Endothelial cell of umbilical vein (primary cell): ENCODE measurements at regions not wholly inside any gene's neighbourhood (a gene's known extent, or its start where the extent isn't known, plus 50 kb on each side); places are given as distances from the start of the nearest gene placed in this dataset.

ENCODE experiments used
- EZH2 ChIP-seq: IDR thresholded peaks from 2 replicates; pipeline ENCODE4 v1.6.1; 2012; ENCODE audit warnings: borderline replicate concordance, low read depth, mild to moderate bottlenecking, moderate library complexity, low read length, inconsistent platforms; ENCODE audit not compliant: severe bottlenecking
- FOS ChIP-seq: IDR thresholded peaks from 2 replicates; pipeline ENCODE4 v1.6.1; 2011; ENCODE audit warnings: mild to moderate bottlenecking, low read length, moderate library complexity, borderline replicate concordance; ENCODE audit not compliant: insufficient read depth
- GATA2 ChIP-seq: IDR thresholded peaks from 2 replicates; pipeline ENCODE4 v1.7.0; 2011; ENCODE audit warnings: low read depth, mild to moderate bottlenecking, moderate library complexity, mixed read lengths, low read length; ENCODE audit not compliant: insufficient read length, insufficient read depth
- MYC ChIP-seq: IDR thresholded peaks from one replicate; pipeline ENCODE4 v1.6.1; 2011; ENCODE audit warnings: mild to moderate bottlenecking, low read depth, low read length
- POLR2A ChIP-seq: IDR thresholded peaks from 2 replicates; pipeline ENCODE4 v1.6.1; 2012; ENCODE audit warnings: low read depth, mild to moderate bottlenecking, control low read depth, low read length
- POLR2AphosphoS5 ChIP-seq: IDR thresholded peaks from 2 replicates; pipeline ENCODE4 v1.6.1; 2012; ENCODE audit warnings: low read depth, mild to moderate bottlenecking, control low read depth, low read length, moderate library complexity; ENCODE audit not compliant: insufficient read depth
- TF ChIP-seq, protein P1 (sequence below), 2 donors: IDR thresholded peaks; 1 replicate in 1 of 2; 2 replicates in 1 of 2; pipeline ENCODE4 v1.5.1; 2011; ENCODE audit warnings: low read length in 2 of 2, mild to moderate bottlenecking in 2 of 2, moderate library complexity in 2 of 2, control low read depth in 1 of 2, inconsistent platforms in 1 of 2, low read depth in 1 of 2; ENCODE audit not compliant: insufficient read depth in 1 of 2; ENCODE audit errors: extremely low read depth in 1 of 2
- TF ChIP-seq, protein P2 (sequence below): IDR thresholded peaks from 2 replicates; pipeline ENCODE4 v1.6.1; 2011; ENCODE audit not compliant: insufficient read depth, insufficient read length

DNA sequence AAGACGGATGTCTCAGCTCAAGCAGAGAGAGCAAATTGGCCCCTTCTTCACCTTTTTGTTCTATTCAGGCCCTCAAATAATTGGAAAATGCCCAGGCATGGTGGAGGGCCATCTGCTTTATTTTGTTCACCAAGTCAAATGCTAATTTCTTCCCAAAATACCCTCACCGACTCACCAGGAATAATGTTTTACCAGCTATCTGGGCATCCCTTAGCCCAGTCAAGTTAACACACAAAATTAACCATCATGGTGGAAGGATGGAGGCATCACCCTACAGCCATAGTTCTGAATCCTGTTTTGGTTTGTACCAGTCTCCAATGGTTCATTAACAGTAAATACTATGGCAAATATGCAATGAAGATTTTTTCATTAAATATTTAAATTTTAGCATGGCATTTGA is 51.7 kb upstream of the SERP2 start:
- TF ChIP-seq, protein P1, sequence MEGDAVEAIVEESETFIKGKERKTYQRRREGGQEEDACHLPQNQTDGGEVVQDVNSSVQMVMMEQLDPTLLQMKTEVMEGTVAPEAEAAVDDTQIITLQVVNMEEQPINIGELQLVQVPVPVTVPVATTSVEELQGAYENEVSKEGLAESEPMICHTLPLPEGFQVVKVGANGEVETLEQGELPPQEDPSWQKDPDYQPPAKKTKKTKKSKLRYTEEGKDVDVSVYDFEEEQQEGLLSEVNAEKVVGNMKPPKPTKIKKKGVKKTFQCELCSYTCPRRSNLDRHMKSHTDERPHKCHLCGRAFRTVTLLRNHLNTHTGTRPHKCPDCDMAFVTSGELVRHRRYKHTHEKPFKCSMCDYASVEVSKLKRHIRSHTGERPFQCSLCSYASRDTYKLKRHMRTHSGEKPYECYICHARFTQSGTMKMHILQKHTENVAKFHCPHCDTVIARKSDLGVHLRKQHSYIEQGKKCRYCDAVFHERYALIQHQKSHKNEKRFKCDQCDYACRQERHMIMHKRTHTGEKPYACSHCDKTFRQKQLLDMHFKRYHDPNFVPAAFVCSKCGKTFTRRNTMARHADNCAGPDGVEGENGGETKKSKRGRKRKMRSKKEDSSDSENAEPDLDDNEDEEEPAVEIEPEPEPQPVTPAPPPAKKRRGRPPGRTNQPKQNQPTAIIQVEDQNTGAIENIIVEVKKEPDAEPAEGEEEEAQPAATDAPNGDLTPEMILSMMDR (IDR thresholded peaks at IDR 0.05; ENCODE audit: extremely low read depth in 1 of 2, insufficient read depth in 1 of 2, low read depth in 1 of 2, low read length in 2 of 2) = no peak
- no peak for TF ChIP-seq POLR2A
- TF ChIP-seq EZH2 = no peak
- no peak for TF ChIP-seq FOS
- TF ChIP-seq, protein P2, sequence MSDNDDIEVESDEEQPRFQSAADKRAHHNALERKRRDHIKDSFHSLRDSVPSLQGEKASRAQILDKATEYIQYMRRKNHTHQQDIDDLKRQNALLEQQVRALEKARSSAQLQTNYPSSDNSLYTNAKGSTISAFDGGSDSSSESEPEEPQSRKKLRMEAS = no peak
- TF ChIP-seq GATA2 = no peak
- no peak for TF ChIP-seq POLR2AphosphoS5
- TF ChIP-seq MYC = no peak
